SKM-1 treated with dmso at 0.1 percent for 144 hours (cell line): ENCODE measurements at regions not wholly inside any gene's neighbourhood (a gene's known extent, or its start where the extent isn't known, plus 50 kb on each side); places are given as distances from the start of the nearest gene placed in this dataset.

Source experiments
- DNase-seq: peaks from one replicate; lab custom pipeline; 2025; ENCODE audit not compliant: unreplicated experiment; lab: John Stamatoyannopoulos, UW

DNA sequence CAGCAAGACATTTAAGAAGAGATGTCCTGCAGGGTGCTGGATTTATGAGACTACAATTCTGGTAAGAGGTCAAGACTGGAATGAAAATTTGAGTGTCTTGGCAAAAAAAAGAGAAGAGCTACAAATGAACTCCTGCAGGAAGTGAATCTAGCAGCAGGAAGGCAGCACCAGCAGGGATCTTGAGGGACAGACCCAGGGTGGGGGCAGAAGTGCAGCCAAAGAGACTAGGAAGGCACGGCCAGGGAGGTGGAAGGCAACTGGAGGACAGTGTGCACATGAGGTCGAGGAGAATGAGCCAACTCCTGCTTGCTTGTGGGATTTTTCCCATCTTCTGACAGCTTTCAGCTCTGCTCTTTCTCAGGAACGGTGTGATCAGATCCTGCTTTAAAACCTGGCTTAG lies 263.2 kb downstream of the BUD13 start:
- no peak for DNase-seq

DNA sequence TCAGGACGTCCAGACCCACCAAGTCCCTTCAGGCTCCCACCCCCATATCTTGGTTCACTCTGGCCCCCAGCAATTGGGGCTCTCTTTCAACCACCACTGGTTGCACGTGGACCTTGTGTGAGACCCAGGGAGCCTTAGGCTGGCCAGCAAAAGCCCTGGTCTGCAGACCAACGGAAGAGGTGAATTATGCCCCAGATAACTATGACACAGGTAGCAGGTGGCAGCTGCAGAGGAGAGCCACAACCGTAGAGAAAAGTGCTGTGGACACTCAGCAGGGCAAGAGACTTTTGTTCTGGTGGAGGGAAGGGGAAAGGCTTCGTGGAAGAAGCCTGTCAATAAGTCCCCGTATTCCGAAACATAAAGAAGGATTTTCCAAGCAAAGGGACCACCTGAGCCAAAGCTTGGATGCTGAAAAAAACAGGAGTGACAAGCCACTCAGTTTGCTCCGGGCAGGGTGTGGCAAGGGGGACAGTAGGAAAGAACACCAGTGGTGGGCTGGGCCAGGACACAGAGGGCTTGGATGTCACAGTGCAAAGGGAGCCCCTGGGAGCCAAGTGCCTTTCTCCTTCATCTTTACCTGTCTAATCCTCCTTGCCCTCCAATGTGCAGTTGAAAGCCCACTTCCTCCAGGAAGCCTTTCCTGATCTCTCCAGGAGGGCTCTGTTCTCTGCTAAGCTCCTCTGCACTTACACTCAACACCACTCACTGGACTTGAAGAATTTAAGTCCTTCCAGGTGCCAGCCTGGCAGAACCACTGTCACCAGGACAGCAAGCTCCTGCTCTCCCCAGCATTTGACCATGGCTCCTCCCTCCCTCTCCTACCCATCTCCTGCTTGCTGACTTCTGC lies 264.7 kb downstream of the BUD13 start:
- no peak for DNase-seq

DNA sequence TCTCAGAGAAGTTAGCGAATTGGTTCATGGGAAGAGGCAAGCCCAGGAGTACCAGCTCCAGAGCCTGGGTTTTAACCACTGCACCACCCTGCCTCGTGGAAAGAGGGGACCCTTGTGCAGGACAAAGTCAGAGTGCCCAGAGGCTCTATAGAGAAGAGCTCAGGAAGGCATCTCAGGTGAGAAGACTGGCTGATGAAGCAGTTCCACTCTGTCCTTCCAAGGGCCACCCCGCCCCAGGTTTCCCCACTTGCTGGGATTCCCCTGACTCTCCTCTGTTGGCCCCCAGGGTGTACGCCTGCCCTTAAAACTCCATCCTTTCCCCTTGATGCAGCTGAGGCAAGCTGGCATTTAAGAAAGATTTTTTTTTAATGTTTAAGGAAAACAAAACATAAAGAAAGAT lies 265.8 kb downstream of the BUD13 start:
- DNase-seq, result no peak

DNA sequence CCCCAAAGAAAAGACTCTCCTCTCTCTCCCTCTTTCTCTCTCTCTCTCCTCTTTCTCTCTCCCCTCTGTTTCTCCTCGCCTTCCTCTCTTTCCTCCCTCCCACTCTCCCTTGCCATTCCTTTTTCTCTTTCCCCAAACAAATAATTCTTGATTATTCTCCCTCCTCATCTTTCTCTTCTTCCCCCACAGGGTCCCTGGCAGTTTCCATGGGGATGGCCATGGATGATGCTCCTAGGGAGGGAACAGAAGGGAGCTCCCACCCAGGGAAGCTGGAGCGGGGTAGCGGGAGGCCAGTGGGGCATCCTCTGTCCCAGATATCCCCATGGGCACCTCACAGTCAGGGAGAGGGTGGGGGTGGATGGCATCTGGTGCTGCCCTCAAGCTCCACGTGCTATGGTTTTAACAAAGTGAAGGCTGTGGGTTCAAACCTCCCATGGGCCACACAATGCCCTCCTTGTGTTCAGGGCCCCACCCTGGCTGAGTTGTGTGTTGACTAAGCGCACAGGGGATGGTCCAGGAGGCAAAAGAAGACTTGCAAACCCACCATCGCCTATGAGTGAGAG lies 266.4 kb downstream of the BUD13 start:
- no peak for DNase-seq

DNA sequence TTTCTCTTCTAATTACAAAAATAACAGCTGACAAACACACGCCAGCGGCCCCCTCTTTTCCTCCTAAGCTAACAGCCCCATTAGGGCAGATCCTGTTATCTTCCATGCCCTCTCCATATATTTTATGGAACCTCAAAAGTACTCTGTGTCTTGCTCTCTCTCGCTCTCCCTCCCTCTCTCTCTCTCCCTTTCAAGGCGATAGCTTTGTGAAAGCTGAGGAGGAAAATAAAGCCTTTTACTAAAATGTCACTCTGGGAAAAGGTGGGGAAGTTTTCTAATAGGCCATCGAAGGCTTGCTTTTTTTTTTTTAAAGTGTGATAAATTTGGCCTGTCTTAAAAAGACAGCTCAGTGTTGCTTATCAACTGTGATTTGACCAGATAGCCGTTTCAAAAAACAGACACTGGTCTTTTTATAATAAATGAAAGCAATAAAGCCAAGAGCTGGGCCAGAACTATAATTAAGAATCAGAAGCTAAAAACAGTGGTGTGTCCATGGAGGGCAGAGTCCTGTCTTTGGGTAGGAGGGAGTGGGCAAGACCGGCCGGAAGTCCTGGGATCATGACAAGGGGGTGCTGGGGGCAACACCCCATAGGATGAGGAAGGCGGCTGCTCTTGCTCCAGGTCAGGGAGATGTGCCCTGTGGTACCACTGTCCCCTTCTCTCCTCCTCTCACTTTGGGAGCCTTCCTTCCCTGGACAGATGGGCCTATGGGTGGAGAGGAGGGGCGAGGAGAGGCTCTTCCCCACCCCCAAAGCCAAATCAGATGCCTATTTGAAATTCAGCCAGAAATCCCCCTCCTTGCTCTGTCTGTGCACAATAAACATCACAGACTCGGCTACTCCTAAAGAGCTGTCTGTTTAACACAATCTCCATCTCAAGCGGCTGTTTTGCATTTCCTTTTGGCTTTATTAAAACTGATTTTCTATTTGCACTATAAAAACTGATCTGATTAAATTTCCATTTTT lies 267.2 kb downstream of the BUD13 start:
- no peak for DNase-seq

DNA sequence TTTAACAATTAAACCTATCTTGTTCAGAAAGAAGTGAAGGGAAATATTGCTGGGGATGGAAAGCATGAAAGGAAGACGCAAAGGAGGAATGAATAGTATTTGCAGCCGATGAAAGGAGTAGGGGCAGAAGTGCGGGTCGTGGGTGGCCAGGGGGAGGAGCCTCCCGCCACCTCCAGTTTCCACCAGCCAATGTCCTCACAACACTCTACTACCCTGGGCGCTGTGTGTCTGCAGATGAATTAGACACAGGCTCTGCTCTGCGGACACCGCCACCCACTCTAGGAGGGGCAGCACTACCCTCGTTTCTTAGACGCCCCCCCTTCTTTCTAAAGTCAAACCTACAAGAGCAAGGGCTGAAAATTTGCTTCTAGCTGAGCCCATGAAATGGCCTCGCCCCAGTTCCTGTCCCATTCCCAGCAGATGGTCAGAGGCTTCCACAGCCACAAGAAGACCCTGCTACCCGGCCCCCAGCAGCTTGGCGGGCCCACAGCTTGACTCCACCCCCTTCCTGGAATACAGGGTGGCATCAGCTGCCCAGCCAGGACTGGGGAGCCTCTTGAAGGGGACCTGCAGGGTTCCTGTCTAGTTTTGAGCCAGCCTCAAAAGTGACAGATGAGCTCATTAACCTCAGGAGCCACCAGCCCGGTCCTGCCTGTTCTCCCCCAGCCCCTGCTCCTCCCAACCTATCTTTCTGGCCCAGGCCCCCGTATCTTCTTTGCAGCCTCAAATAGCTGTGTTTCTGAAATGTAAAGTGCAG lies 268.1 kb downstream of the BUD13 start:
- no peak for DNase-seq

DNA sequence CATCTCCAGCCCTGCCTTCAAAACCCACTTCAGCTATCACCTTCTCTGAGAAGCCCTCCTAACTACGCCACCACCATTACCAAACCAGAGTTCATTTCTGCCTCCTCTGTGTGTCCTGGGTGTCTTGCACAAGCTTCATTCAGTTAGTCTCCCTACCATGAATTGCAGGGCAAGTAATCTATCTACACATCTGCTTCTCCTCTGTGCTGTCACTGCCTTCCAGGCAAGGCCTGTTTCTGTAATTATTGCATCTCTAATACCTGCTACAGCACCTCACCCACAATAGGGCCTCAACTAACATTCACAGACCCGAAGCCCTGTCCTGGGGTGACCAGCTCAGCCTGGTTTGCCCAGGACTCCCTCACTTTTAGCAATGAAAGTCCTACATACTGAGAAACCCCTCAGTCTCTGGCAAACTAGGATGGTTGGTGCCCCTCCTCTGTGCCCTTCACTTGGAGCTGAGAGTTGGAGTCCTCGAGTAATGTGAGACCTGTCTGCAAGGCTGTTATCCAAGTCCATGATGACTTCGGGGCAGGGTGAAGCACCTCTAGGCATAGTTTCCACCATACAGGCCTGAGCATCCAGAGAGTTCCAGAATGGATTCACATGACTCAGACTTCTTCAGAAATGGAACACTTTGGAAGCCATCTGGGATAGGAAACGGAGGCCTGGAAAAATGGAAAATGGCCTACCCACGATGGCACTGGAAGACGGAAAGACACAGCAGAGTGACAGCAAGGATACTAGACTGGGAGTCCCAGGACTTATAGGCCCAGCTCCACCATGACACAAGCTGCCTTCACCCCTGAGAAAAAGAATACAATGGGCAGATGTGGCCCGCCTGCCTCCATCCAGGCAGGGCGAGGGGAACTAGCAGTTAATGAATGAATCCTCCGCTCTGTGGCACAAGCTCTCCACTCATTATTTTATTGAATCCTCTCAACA lies 269.3 kb downstream of the BUD13 start:
- no peak for DNase-seq

DNA sequence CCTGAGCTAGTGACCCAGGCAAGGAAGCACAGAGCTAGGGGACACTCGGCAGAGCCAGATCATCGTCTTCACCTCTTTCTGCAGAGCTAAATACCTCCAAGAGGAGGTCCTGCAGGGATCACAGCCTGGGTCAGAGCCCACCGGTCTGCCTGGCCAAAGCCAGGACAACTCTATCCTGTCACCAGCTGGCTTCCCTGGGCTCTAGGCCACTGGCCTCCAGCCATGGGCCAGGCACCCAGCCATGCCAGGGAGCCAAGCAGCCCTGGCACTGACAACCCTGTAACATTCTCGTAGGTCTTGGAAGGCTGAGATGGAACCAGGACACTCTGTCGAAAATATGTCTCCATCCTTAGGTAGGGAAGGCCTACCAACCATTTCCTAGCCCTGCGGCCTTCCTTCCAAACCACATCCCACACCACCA lies 270.1 kb downstream of the BUD13 start:
- no peak for DNase-seq

DNA sequence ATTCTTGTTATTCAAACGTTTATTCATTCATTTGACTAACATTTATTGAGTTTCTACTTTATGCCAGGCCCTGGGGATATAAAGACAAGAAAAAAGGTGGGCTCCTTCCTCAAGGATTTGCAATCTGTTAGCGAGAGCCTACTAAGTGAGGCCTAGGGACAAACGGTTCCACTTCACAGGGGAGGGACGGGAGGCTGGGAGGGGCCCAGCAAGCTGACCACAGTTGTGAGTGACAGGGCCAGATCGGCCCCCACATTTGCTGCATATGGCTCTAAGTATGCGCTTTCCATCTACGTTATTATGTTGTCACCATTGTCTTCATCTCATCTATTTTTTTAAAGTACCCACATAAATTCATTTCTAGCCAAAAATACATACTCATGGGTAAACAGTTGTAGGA lies 271.1 kb downstream of the BUD13 start:
- no peak for DNase-seq

DNA sequence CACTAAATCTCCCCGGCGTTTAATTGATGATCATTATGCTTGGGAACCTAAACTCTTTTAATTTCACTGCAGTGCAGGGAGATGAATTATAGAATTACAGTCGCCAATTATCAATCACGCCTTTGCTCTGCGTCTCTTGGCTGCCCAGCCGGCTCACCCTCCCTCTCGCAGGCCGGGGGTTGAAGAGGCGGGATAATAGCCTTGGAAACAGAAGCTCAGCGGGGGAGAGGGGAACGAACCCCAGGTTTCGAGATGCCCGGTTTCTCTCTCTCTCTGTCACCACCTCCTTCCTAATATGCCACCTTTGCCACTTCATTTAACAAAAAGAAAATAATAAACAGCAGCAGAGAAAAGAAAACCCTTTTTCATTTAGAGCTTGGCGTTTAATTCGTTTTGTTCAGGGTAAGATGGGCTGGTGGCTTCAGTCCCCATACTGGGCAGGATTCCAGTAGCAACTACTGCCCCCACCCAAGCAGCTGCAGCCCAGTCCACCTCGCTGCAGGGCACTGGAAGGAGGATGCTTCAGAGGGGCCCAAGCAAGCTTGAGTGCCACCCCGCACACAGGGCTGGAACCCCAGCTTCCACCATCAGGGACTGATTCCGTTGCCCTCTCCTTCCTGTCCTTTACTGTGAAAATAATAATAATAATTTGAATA lies 271.7 kb downstream of the BUD13 start:
- DNase-seq, result no peak

DNA sequence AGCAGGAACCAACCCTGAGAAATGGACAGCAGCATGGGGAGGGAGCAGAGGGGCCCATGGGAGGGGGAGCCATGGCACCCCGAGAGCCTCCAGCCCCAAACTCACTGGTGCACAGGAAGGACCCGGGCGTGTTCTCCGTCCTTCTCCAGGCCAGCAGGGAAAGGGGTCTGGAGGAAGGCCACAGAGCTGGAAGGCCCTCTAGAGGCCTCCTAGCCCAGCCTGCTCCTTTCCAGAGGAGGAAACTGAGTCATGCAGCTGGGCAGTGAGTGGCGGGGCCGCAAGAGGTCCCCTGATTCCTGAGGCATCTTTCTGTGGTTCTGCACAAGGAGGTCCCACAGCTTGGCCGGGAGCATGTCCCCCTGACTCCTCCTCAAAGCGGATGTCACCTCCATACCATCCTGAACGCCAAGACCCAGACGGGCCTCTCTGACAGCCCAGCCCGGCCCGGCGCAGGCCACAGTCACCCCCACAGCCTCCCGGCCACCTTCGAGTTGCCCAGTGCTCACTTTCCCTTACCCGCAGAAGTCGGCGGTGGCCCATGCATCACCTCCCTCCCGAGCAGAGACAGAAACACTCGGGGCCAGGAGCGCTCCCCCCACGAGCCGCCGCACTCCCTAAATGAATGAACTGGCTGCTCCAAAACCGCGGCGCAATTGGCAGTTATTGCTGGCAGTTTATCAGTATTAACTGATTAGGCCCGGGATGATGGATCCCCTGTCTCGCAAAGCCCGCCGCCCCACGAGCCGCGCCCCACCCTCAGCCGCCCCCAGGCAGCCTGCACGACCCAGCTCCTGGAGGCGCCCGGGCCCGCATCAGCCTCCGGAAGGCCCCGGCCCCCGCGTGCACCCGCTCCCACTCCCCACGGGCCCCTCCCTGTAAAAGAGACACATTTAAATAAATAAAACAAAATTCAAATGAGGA lies 272.5 kb downstream of the BUD13 start:
- no peak for DNase-seq

DNA sequence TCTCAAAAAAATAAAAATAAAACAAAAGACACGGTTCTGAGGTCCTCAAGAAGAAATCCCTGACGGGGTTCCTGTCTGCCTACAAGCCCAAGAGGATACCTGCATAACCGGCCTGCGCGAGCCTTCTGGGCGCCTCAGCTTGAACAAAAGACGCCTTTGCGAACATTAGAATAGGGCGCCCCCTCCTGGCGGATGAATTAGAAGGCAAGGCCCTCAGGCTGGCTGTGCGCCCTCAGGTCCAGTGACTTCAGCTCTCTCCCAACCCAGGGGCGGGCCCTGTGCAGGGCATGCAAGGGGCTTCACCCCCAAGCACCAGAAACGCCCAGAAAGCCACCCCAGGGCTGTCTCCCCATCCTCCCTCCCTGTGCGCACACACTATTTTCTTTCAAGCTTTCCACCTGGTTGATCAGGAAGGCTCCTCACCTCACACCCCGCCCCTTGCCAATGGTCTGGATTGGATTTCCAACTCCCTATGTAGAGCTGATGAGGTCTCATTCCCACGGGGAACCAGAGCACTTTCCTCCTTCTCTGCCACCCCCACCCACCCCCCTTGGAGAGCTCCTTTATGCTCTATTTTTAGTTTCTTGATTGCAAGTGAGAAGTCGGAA lies 273.3 kb downstream of the BUD13 start:
- DNase-seq, result peak; percentile 58

DNA sequence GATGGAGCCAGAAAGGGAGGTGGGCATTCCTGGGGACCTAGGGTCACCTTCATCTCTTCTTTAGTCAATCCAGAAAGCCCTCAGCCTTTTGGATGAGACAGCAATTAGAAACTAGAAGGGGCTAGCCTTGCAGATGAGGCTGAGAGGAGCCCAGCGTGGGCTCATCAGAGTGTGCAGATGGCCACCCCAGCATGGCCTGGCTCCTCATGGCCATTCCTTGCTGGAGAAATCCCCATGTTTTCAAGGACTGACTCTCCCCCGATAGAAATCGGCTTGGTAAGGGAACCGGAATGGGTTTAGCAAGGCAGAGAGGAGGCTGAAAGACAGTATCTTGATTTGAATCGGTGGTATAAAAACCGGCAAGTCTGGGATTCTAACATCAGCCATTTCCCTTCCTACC lies 274.6 kb downstream of the BUD13 start:
- DNase-seq, result no peak

DNA sequence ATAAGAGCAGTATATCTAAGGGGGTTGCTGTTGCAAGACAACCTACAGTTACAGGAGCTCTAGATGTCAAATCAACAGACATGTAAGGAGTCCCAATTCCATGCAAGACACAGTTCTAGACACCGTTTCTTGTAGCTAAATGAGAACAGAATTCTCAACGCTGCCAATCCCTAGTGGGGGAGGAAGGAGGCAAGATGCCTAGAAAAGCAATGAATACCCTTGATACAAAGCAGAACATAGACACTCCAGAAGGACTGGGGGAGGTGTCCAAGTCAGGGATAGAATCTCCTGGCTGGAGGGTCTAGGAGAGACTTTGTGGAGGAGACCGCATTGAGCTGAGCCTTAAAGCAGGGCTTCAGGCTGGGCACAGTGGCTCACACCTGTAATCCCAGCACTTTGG lies 280.2 kb downstream of the BUD13 start:
- DNase-seq, result no peak

DNA sequence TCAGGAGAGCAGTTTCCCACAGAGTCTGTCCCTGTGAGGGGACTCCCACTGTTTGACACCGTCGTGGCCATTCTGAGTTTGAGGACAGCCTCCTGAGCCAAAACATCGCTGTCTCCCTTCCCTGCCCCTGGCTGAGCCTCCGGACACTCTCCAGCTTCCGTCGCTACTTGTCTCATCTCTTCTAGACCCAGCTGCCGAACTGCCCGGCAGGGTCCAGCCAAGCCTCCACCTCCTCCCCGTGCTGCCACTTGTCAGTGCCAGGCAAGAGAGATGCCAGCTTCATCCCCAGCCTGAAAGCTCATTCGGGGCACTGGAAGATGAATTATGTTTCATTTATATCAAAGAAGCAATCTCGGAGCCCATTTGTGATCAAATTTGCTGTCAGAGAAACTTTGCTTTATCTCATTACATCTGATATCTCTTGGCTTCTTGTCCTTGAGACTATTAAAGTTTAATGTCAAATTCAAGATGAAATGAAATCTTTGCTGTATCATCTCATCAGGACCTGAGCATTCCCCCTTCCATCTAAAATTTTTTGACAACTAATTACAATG lies 283.9 kb downstream of the BUD13 start:
- DNase-seq, result no peak

DNA sequence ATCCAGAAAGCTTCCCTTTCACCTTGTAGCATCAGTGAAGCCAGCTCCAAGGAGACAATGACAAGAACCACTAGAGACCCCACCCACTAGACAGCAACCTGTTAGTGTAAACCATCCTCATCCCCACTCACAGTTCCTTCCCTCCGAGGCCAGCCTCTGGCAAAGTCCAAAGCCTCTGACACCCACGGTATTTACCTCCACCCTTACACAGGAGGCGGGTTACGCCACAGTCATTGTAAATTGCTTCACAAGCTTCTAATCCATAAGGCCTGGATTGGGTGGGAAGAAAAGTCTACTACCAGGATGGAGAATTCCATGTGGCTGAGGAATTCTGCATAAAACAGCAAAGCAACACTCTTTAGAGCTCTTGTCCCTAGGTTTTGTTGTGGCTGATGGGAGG lies 287.4 kb downstream of the BUD13 start:
- DNase-seq, result no peak

DNA sequence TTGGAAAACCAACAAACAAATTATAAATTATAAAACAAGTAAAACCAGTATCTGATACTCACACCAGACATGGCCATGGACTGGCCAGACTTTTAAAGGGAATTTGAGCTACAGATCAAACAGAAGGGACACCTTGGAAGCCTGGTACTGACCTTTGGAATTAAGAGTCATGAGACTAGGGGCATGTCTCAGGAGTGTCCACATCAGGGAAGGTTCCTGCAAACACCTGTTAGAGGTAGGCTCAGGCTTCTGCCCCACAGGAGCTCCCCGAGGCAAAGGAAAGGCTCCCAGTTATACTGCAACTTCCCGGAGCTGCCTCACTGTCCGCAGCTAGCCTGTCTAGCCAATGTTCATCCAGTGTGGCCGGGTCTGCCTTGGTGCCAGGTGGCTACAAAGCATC lies 290.1 kb downstream of the BUD13 start:
- DNase-seq, result no peak
